ENCODE measurements at regions not wholly inside any gene's neighbourhood (a gene's known extent, or its start where the extent isn't known, plus 50 kb on each side); places are given as distances from the start of the nearest gene placed in this dataset.

DNA sequence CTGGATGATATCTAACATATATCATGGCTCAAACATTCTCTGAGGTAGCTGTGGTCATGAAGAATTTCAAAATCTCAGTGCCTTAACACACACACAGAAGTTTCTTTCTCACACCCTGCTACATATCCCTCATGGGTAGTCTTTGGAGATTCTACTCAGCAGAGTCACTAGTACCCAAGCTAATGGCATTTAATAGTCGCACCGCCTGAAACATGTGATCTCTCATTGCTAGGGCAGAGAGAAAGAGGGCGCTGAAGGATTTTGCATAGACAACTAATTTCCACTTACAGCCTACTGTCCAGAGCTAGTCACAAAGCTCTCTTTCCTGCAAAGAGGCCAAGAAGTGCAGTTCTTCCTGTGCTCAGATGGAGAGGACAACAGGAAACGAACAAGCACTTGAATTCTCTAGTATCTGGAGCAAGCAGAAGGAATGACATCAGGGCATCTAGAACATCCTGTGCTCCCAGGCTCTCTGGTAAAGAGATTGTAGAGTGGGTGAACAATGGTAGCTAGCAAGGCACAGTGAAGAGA, 183.4 kb upstream of the PTBP2 start:
- Histone ChIP-seq H2AFZ (ENCODE audit: low read depth, low read length, severe bottlenecking) (no peak overlapping the region), H3K9me3 (ENCODE audit: insufficient read depth, low read length) (no peaks in the 10 kb centered on the region), H3F3A (ENCODE audit: insufficient read depth) (no peaks in the 10 kb centered on the region), H3K27ac (ENCODE audit: low read depth, low read length) (no peak overlapping the region), H3K4me2 (ENCODE audit: low read depth, low read length, poor library complexity, severe bottlenecking) (no peak overlapping the region), H3K9me2 (replicated peaks; ENCODE audit: insufficient read depth, low read length) (no peaks in the 10 kb centered on the region), H4K20me1 (ENCODE audit: low read depth, low read length) (no peaks in the 10 kb centered on the region), H3K79me2 (ENCODE audit: insufficient read depth, low read length) (no peaks in the 10 kb centered on the region), H3K4me3 (ENCODE audit: insufficient read depth, low read length, poor library complexity, severe bottlenecking) (no peak overlapping the region), H3K27me3 (ENCODE audit: low read length) (no peaks in the 10 kb centered on the region), H3K9ac (ENCODE audit: low read length) (no peak overlapping the region), H3K36me3 (ENCODE audit: low read length) (no peaks in the 10 kb centered on the region)
- TF ChIP-seq EZH2phosphoT487 (conservative IDR thresholded peaks at IDR 0.05; ENCODE audit: low read length), result no peak
- TF ChIP-seq, protein P1, sequence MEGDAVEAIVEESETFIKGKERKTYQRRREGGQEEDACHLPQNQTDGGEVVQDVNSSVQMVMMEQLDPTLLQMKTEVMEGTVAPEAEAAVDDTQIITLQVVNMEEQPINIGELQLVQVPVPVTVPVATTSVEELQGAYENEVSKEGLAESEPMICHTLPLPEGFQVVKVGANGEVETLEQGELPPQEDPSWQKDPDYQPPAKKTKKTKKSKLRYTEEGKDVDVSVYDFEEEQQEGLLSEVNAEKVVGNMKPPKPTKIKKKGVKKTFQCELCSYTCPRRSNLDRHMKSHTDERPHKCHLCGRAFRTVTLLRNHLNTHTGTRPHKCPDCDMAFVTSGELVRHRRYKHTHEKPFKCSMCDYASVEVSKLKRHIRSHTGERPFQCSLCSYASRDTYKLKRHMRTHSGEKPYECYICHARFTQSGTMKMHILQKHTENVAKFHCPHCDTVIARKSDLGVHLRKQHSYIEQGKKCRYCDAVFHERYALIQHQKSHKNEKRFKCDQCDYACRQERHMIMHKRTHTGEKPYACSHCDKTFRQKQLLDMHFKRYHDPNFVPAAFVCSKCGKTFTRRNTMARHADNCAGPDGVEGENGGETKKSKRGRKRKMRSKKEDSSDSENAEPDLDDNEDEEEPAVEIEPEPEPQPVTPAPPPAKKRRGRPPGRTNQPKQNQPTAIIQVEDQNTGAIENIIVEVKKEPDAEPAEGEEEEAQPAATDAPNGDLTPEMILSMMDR (IDR thresholded peaks at IDR 0.05; ENCODE audit: insufficient read depth, low read length, poor library complexity, severe bottlenecking), result no peak

- H3F3A ChIP-seq (ENCODE audit: insufficient read depth), result no peaks in the 10 kb centered on the region
- H3K4me3 ChIP-seq (ENCODE audit: insufficient read depth, low read length, poor library complexity, severe bottlenecking), result no peak overlapping the region
- H3K79me2 ChIP-seq (ENCODE audit: insufficient read depth, low read length), result no peaks in the 10 kb centered on the region
- no peaks in the 10 kb centered on the region for H3K9me3 ChIP-seq (ENCODE audit: insufficient read depth, low read length)
- no peak overlapping the region for H3K4me2 ChIP-seq (ENCODE audit: low read depth, low read length, poor library complexity, severe bottlenecking)
- no peaks in the 10 kb centered on the region for H3K36me3 ChIP-seq (ENCODE audit: low read length)
- H4K20me1 ChIP-seq (ENCODE audit: low read depth, low read length), result no peaks in the 10 kb centered on the region
- H3K27me3 ChIP-seq (ENCODE audit: low read length), result no peaks in the 10 kb centered on the region
- H2AFZ ChIP-seq (ENCODE audit: low read depth, low read length, severe bottlenecking), result no peak overlapping the region
- TF ChIP-seq EZH2phosphoT487 (conservative IDR thresholded peaks at IDR 0.05; ENCODE audit: low read length), result no peak
- TF ChIP-seq, protein P1 (IDR thresholded peaks at IDR 0.05; ENCODE audit: insufficient read depth, low read length, poor library complexity, severe bottlenecking), result no peak
- no peaks in the 10 kb centered on the region for H3K9me2 ChIP-seq (replicated peaks; ENCODE audit: insufficient read depth, low read length)
- no peak overlapping the region for H3K27ac ChIP-seq (ENCODE audit: low read depth, low read length)
- H3K9ac ChIP-seq (ENCODE audit: low read length), result no peak overlapping the region
These were observed 182.7 kb upstream of the PTBP2 start for GRCh38 chr1:96538883-96539282.

GRCh38 chr1:96541491-96541890, 180.1 kb upstream of the PTBP2 start:
- Histone ChIP-seq H3K36me3 (ENCODE audit: low read length) (no peaks in the 10 kb centered on the region), H3K9ac (ENCODE audit: low read length) (no peak overlapping the region), H3K27ac (ENCODE audit: low read depth, low read length) (no peak overlapping the region), H4K20me1 (ENCODE audit: low read depth, low read length) (no peaks in the 10 kb centered on the region), H3F3A (ENCODE audit: insufficient read depth) (no peaks in the 10 kb centered on the region), H3K9me3 (ENCODE audit: insufficient read depth, low read length) (no peaks in the 10 kb centered on the region), H2AFZ (ENCODE audit: low read depth, low read length, severe bottlenecking) (no peak overlapping the region), H3K79me2 (ENCODE audit: insufficient read depth, low read length) (no peaks in the 10 kb centered on the region), H3K27me3 (ENCODE audit: low read length) (no peaks in the 10 kb centered on the region), H3K4me3 (ENCODE audit: insufficient read depth, low read length, poor library complexity, severe bottlenecking) (no peak overlapping the region), H3K9me2 (replicated peaks; ENCODE audit: insufficient read depth, low read length) (no peaks in the 10 kb centered on the region), H3K4me2 (ENCODE audit: low read depth, low read length, poor library complexity, severe bottlenecking) (no peak overlapping the region)
- TF ChIP-seq EZH2phosphoT487 (conservative IDR thresholded peaks at IDR 0.05; ENCODE audit: low read length), result no peak
- TF ChIP-seq, protein P1 (IDR thresholded peaks at IDR 0.05; ENCODE audit: insufficient read depth, low read length, poor library complexity, severe bottlenecking), result no peak
